Gastroesophageal sphincter (tissue), 3 donors: ENCODE measurements at regions not wholly inside any gene's neighbourhood (a gene's known extent, or its start where the extent isn't known, plus 50 kb on each side); places are given as distances from the start of the nearest gene placed in this dataset.

Experiments used
- EP300 ChIP-seq: sonication (generic); formaldehyde crosslinking; IDR thresholded peaks from one replicate; pipeline ENCODE4 v1.6.1; 2017; ENCODE audit warnings: antibody characterized with exemption, mild to moderate bottlenecking
- POLR2A ChIP-seq, 2 donors: fragments of 450-650 bp; IDR thresholded peaks; one replicate each; pipeline ENCODE4 v1.6.1; 2017; ENCODE audit warnings: antibody characterized with exemption in 2 of 2, mild to moderate bottlenecking in 2 of 2, moderate library complexity in 1 of 2
- POLR2AphosphoS5 ChIP-seq: sonication (generic); formaldehyde crosslinking; IDR thresholded peaks from one replicate; pipeline ENCODE4 v1.6.1; 2017; ENCODE audit warnings: antibody characterized with exemption
- TF ChIP-seq, protein P1 (sequence below), 4 experiments: fragments of 200-600 bp in 2 of 4; fragments of 450-650 bp in 2 of 4; sonication (generic) in 1 of 4; IDR thresholded peaks; one replicate each; pipeline ENCODE4 v1.5.1; 2017 to 2019; ENCODE audit warnings: antibody characterized with exemption in 4 of 4, mild to moderate bottlenecking in 2 of 4, moderate library complexity in 2 of 4

GRCh38 chr12:63317880-63318279, 166.9 kb upstream of the AVPR1A start:
- TF ChIP-seq, protein P1, sequence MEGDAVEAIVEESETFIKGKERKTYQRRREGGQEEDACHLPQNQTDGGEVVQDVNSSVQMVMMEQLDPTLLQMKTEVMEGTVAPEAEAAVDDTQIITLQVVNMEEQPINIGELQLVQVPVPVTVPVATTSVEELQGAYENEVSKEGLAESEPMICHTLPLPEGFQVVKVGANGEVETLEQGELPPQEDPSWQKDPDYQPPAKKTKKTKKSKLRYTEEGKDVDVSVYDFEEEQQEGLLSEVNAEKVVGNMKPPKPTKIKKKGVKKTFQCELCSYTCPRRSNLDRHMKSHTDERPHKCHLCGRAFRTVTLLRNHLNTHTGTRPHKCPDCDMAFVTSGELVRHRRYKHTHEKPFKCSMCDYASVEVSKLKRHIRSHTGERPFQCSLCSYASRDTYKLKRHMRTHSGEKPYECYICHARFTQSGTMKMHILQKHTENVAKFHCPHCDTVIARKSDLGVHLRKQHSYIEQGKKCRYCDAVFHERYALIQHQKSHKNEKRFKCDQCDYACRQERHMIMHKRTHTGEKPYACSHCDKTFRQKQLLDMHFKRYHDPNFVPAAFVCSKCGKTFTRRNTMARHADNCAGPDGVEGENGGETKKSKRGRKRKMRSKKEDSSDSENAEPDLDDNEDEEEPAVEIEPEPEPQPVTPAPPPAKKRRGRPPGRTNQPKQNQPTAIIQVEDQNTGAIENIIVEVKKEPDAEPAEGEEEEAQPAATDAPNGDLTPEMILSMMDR (IDR thresholded peaks at IDR 0.05): no peak
- TF ChIP-seq POLR2A (IDR thresholded peaks at IDR 0.05): no peak
- TF ChIP-seq POLR2AphosphoS5: no peak
- no peak for TF ChIP-seq EP300
